PC-9 (cell line): ENCODE measurements at regions not wholly inside any gene's neighbourhood (a gene's known extent, or its start where the extent isn't known, plus 50 kb on each side); places are given as distances from the start of the nearest gene placed in this dataset.

Experiments used
- BruUV-seq: library from RNA; stranded (reverse); fragments of 400-500 nt; replicated peaks from 2 replicates; lab custom pipeline; 2021; lab: Mats Ljungman, UMichigan
- CTCF ChIA-PET: fragments of 300-600 bp; sonication (Branson Sonifier 250); formaldehyde crosslinking; loops from one replicate; lab custom pipeline; 2022; ENCODE audit warnings: antibody characterized with exemption; lab: Charles Lee
- POLR2A ChIA-PET: fragments of 300-600 bp; sonication (Branson Sonifier 250); formaldehyde crosslinking; loops from one replicate; lab custom pipeline; 2022; ENCODE audit warnings: antibody characterized with exemption; ENCODE audit not compliant: unreplicated experiment; lab: Charles Lee
- DNase-seq, 2 experiments: peaks; one replicate each; pipeline versions ENCODE4 v3.0.0 to v3.0.0-alpha.2; 2015 to 2022; ENCODE audit warnings: mixed read lengths in 1 of 2
- H2AFZ ChIP-seq: fragments of 200-600 bp; sonication (generic); 2 replicates; pipeline ENCODE4 v1.8.1; 2017; ENCODE audit warnings: antibody characterized with exemption
- H3F3A ChIP-seq: fragments of 200-600 bp; sonication (generic); 2 replicates; pipeline ENCODE4 v1.8.1; 2017; ENCODE audit warnings: antibody characterized with exemption, mild to moderate bottlenecking, low read depth; ENCODE audit not compliant: insufficient read depth
- H3K27ac ChIP-seq: fragments of 200-600 bp; sonication (generic); 2 replicates; pipeline ENCODE4 v1.6.1; 2016; ENCODE audit warnings: mixed run types
- H3K27me3 ChIP-seq: fragments of 200-600 bp; sonication (generic); 2 replicates; pipeline ENCODE4 v1.6.1; 2016; ENCODE audit warnings: low read depth, mixed run types; ENCODE audit not compliant: insufficient read depth
- H3K36me3 ChIP-seq: fragments of 200-600 bp; sonication (generic); 2 replicates; pipeline ENCODE4 v1.6.1; 2016; ENCODE audit warnings: low read depth, mixed run types
- H3K4me1 ChIP-seq: fragments of 200-600 bp; sonication (generic); replicated peaks from 2 replicates; pipeline ENCODE4 v1.6.1; 2016; ENCODE audit warnings: mixed run types; ENCODE audit not compliant: insufficient read depth
- H3K4me2 ChIP-seq: fragments of 200-600 bp; sonication (generic); 2 replicates; pipeline ENCODE4 v1.6.1; 2017; ENCODE audit warnings: mixed run types
- H3K4me3 ChIP-seq: fragments of 200-600 bp; sonication (generic); 2 replicates; pipeline ENCODE4 v1.6.1; 2016; ENCODE audit warnings: mixed run types
- H3K79me2 ChIP-seq: fragments of 200-600 bp; sonication (generic); 2 replicates; pipeline ENCODE4 v1.6.1; 2017; ENCODE audit warnings: low read depth, mixed run types
- H3K9me2 ChIP-seq: fragments of 200-600 bp; sonication (generic); 2 replicates; pipeline ENCODE4 v1.8.1; 2017; ENCODE audit warnings: mild to moderate bottlenecking; ENCODE audit not compliant: insufficient read depth
- H3K9me3 ChIP-seq: fragments of 200-600 bp; sonication (generic); 2 replicates; pipeline ENCODE4 v1.8.1; 2016; ENCODE audit warnings: low read depth; ENCODE audit not compliant: insufficient read depth
- H4K20me1 ChIP-seq: fragments of 200-600 bp; sonication (generic); 2 replicates; pipeline ENCODE4 v1.8.1; 2017; ENCODE audit not compliant: insufficient read depth
- EZH2 ChIP-seq: fragments of 200-600 bp; sonication (generic); IDR thresholded peaks from 2 replicates; pipeline ENCODE4 v1.8.0; 2017; ENCODE audit warnings: antibody characterized with exemption, low read depth
- intact Hi-C: fragments of 100-400 bp; cut with micrococcal nuclease; formaldehyde crosslinking; loops from one replicate; pipeline ENCODE4 v1.10.0; 2022; ENCODE audit not compliant: unreplicated experiment
- TF ChIP-seq, protein P1 (sequence below): fragments of 200-600 bp; sonication (generic); conservative IDR thresholded peaks from 2 replicates; pipeline ENCODE4 v1.6.1; 2017; ENCODE audit warnings: mixed run types, antibody characterized with exemption, mild to moderate bottlenecking, moderate library complexity

DNA sequence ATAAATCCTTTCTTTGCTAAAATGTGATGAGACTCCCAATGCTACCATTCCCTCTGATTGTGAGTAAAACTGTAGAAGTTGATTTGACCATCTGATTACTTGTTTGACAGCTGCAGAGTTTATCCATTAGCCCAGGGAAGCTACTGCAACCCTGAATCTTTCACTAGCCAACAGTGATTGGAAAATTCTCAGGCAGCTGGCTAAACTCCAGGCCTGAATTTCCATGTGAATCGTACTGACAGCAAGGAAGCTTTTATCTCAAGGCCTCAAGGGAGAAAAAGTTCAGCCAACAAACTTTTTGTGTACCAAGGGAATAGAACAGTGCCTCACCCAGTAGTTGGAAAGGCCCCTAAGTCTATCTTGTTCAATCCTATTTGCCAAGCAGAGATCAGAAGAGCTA, 246.7 kb upstream of the TRPM3 start:
- H3K27me3 ChIP-seq: no peaks in the 10 kb centered on the region
- no TSS peak for BruUV-seq
- no peaks in the 10 kb centered on the region for H3K36me3 ChIP-seq
- H3K79me2 ChIP-seq: no peaks in the 10 kb centered on the region
- H3K9me2 ChIP-seq: no peaks in the 10 kb centered on the region; the same call in 1 of the 2 replicates
- H3K27ac ChIP-seq: no peak overlapping the region
- H3K4me3 ChIP-seq: no peak overlapping the region
- DNase-seq: no peak
- H3K9me3 ChIP-seq: no peaks in the 10 kb centered on the region
- TF ChIP-seq EZH2: no peak
- TF ChIP-seq, protein P1, sequence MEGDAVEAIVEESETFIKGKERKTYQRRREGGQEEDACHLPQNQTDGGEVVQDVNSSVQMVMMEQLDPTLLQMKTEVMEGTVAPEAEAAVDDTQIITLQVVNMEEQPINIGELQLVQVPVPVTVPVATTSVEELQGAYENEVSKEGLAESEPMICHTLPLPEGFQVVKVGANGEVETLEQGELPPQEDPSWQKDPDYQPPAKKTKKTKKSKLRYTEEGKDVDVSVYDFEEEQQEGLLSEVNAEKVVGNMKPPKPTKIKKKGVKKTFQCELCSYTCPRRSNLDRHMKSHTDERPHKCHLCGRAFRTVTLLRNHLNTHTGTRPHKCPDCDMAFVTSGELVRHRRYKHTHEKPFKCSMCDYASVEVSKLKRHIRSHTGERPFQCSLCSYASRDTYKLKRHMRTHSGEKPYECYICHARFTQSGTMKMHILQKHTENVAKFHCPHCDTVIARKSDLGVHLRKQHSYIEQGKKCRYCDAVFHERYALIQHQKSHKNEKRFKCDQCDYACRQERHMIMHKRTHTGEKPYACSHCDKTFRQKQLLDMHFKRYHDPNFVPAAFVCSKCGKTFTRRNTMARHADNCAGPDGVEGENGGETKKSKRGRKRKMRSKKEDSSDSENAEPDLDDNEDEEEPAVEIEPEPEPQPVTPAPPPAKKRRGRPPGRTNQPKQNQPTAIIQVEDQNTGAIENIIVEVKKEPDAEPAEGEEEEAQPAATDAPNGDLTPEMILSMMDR: no peak
- no peaks in the 10 kb centered on the region for H3K4me1 ChIP-seq
- CTCF ChIA-PET: no interaction called here
- POLR2A ChIA-PET: no interaction called here
- H3F3A ChIP-seq: no peaks in the 10 kb centered on the region
- H4K20me1 ChIP-seq: no peaks in the 10 kb centered on the region
- no peak overlapping the region for H3K4me2 ChIP-seq
- intact Hi-C loops: no loop called here
- H2AFZ ChIP-seq: no peak overlapping the region

DNA sequence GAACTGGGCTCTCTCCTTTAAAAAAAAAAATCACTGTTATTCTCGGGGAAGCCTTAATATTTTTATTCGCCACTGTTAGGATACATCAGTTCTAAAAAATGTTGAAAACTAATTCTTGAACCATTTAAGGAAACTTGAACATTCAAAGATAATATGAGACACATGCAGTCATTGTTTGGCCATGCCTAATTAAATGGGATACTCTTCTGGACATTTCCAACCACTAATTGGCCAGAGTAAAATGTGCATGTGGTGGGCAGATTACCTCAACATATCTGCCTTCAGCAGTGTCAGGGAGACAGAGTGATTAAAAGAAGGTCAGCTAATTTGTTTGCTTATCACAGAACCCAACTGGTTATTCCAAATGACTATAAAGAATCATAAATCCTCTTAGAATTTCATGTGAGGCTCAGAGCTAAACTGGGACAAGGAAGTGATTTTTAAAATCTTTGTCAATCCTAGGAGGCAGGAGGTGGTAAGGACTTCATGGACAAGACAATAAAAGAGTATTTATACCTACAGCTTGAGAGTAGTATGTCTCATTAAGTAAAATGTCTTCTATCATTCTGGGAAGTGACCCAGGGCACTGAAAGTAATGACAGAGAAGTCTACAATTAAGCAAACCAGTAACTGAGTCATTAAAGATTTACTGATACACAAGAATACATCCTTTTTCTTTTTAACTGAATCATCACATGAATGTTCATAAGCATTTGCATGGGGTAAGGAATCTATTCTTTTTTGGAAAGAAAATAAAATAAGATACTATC, 242.9 kb upstream of the TRPM3 start:
- H4K20me1 ChIP-seq: no peaks in the 10 kb centered on the region
- no peaks in the 10 kb centered on the region for H3K9me3 ChIP-seq
- no peaks in the 10 kb centered on the region for H3F3A ChIP-seq
- no peaks in the 10 kb centered on the region; the same call in 1 of the 2 replicates for H3K9me2 ChIP-seq
- no peaks in the 10 kb centered on the region for H3K4me1 ChIP-seq
- no peak overlapping the region for H3K4me2 ChIP-seq
- intact Hi-C loops: no loop called here
- no peaks in the 10 kb centered on the region for H3K79me2 ChIP-seq
- H2AFZ ChIP-seq: no peak overlapping the region
- no peaks in the 10 kb centered on the region for H3K36me3 ChIP-seq
- DNase-seq: no peak
- H3K27me3 ChIP-seq: no peaks in the 10 kb centered on the region
- no peak overlapping the region for H3K4me3 ChIP-seq
- CTCF ChIA-PET: no interaction called here
- POLR2A ChIA-PET: no interaction called here
- TF ChIP-seq EZH2: no peak
- TF ChIP-seq, protein P1: no peak
- no peak overlapping the region for H3K27ac ChIP-seq
- BruUV-seq: no TSS peak

DNA sequence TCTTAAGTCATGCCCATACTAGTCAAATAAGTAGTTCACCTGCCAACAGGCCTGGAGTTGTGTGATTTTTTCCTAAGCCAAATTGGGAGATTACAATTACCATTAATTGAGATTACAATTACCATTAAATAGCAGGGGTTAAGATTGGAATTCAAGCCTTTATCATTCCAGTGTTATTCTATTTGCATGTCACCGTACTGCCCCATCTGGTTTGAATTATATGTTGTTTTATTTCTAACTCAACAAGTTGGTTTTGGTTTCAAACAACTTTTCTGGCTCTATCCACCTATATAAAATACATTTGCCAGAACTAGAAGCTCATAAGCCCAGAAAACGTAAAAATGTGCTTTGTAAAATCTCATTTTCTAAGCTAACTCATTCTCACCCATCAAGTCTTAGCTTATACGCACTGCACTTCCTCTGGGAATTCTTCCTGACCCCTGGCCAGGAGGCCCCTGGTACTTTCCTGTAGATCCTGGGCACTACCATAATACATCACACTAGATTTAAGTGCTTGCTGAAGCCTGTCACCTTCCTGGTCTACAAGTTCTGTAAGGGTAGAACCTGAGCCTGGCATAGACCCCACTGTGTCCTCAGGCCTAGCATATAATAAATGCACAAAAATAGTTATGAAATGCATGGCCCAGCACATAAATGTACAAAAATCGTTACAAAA, 242.0 kb upstream of the TRPM3 start:
- no TSS peak for BruUV-seq

More for the DNA sequence above, 242.0 kb upstream of the TRPM3 start:
- no peak for DNase-seq
- H3K36me3 ChIP-seq: no peaks in the 10 kb centered on the region
- no peaks in the 10 kb centered on the region for H4K20me1 ChIP-seq
- no peaks in the 10 kb centered on the region for H3K4me1 ChIP-seq
- no peak overlapping the region for H3K4me2 ChIP-seq
- H3K9me2 ChIP-seq: no peaks in the 10 kb centered on the region; the same call in 1 of the 2 replicates
- no peak overlapping the region for H3K27ac ChIP-seq
- H3K79me2 ChIP-seq: no peaks in the 10 kb centered on the region
- H3K27me3 ChIP-seq: no peaks in the 10 kb centered on the region
- CTCF ChIA-PET: no interaction called here
- H3K9me3 ChIP-seq: no peaks in the 10 kb centered on the region
- no peak overlapping the region; the same call in 1 of the 2 replicates for H2AFZ ChIP-seq
- intact Hi-C loops: no loop called here
- no peak overlapping the region for H3K4me3 ChIP-seq
- H3F3A ChIP-seq: no peaks in the 10 kb centered on the region
- TF ChIP-seq EZH2: no peak
- TF ChIP-seq, protein P1: no peak
- POLR2A ChIA-PET: no interaction called here
